ENCODE measurements at regions not wholly inside any gene's neighbourhood (a gene's known extent, or its start where the extent isn't known, plus 50 kb on each side); places are given as distances from the start of the nearest gene placed in this dataset.

DNA sequence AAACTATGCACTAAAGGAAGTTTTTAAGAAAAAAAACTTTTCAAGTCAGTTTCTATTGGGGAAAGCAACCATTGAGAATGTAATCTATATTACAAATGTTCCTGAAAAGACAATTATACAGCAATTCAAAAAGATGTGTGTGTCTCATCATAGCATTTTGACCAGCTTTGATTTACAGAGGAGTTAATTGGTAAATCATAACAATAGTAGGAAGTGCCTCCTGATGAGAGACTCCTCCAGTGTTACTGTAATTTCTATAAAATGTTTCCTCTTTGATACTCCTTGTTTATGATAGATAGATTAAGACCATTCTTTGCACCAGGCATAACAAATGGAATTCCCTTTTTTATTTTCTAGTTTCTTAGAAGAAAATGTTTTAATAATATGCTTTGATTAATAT, 249.9 kb downstream of the CALCRL start:
- no peak for TF ChIP-seq POLR2A (IDR thresholded peaks at IDR 0.05)
- TF ChIP-seq CTCF (IDR thresholded peaks at IDR 0.05), result no peak

All from body of pancreas (tissue), 4 donors.